Esophagus squamous epithelium (tissue), 4 donors: ENCODE measurements at regions not wholly inside any gene's neighbourhood (a gene's known extent, or its start where the extent isn't known, plus 50 kb on each side); places are given as distances from the start of the nearest gene placed in this dataset.

Experiments
- CTCF ChIP-seq, 6 experiments: fragments of 450-650 bp in 4 of 6; fragments of 200-600 bp in 2 of 6; sonication (generic) in 2 of 6; IDR thresholded peaks; one replicate each; pipeline ENCODE4 v1.5.1; 2016 to 2019; ENCODE audit warnings: antibody characterized with exemption in 6 of 6, mild to moderate bottlenecking in 4 of 6, moderate library complexity in 4 of 6
- POLR2A ChIP-seq, 4 donors: fragments of 450-650 bp; IDR thresholded peaks; one replicate each; pipeline ENCODE4 v1.6.1; 2017; ENCODE audit warnings: antibody characterized with exemption in 4 of 4, mild to moderate bottlenecking in 4 of 4, moderate library complexity in 3 of 4

GRCh38 chr2:195003881-195004471, 653.0 kb upstream of the SLC39A10 start:
- TF ChIP-seq POLR2A (IDR thresholded peaks at IDR 0.05) (no peak), CTCF (IDR thresholded peaks at IDR 0.05) (no peak)
